ENCODE measurements at regions not wholly inside any gene's neighbourhood (a gene's known extent, or its start where the extent isn't known, plus 50 kb on each side); places are given as distances from the start of the nearest gene placed in this dataset.

- H3K27me3 ChIP-seq (ENCODE audit: insufficient read depth, low read depth, low read length), result no peaks in the 10 kb centered on the region
- H3K79me2 ChIP-seq (replicated peaks; ENCODE audit: insufficient read depth, low read length), result no peaks in the 10 kb centered on the region
- no peaks in the 10 kb centered on the region for H3K9me2 ChIP-seq (ENCODE audit: insufficient read depth, low read length)
- no peaks in the 10 kb centered on the region for H3K36me3 ChIP-seq (ENCODE audit: insufficient read depth, low read length)
- no peaks in the 10 kb centered on the region for H4K20me1 ChIP-seq (ENCODE audit: insufficient read depth)
- H3K9me3 ChIP-seq (ENCODE audit: low read length), result no peaks in the 10 kb centered on the region
- no peaks in the 10 kb centered on the region for H3F3A ChIP-seq (ENCODE audit: insufficient read depth, low read length, poor library complexity, severe bottlenecking)
- no peak overlapping the region for H2AFZ ChIP-seq (ENCODE audit: low read depth, low read length)
- TF ChIP-seq MXI1 (conservative IDR thresholded peaks at IDR 0.05; ENCODE audit: poor library complexity, severe bottlenecking) (no peak), CTCF (IDR thresholded peaks at IDR 0.05; ENCODE audit: poor library complexity, severe bottlenecking) (no peak), POLR2AphosphoS5 (IDR thresholded peaks at IDR 0.05) (no peak), RAD21 (conservative IDR thresholded peaks at IDR 0.05) (no peak), TAF1 (IDR thresholded peaks at IDR 0.05; ENCODE audit: low read depth) (no peak), EZH2 (IDR thresholded peaks at IDR 0.05; ENCODE audit: borderline replicate concordance, insufficient read depth, low read length, poor library complexity, severe bottlenecking) (no peak), REST (IDR thresholded peaks at IDR 0.05; ENCODE audit: borderline replicate concordance) (no peak), EP300 (conservative IDR thresholded peaks at IDR 0.05; ENCODE audit: poor library complexity, severe bottlenecking) (no peak), SMC3 (conservative IDR thresholded peaks at IDR 0.05; ENCODE audit: poor library complexity) (no peak)
- H3K4me3 ChIP-seq (ENCODE audit: low read length), result no peak overlapping the region
- no peak overlapping the region for H3K9ac ChIP-seq (ENCODE audit: low read length)
- H3K4me2 ChIP-seq (ENCODE audit: low read length), result no peak overlapping the region
- H3K27ac ChIP-seq (ENCODE audit: low read length), result no peak overlapping the region
Observed at GRCh38 chr1:209291715-209292114, 291.8 kb upstream of the CAMK1G start.

- Histone ChIP-seq H3K27ac (ENCODE audit: low read length) (no peak overlapping the region), H3K9ac (ENCODE audit: low read length) (no peak overlapping the region), H3K36me3 (ENCODE audit: insufficient read depth, low read length) (no peaks in the 10 kb centered on the region), H3K27me3 (ENCODE audit: insufficient read depth, low read depth, low read length) (no peaks in the 10 kb centered on the region), H2AFZ (ENCODE audit: low read depth, low read length) (no peak overlapping the region), H3K9me3 (ENCODE audit: low read length) (no peaks in the 10 kb centered on the region), H4K20me1 (ENCODE audit: insufficient read depth) (no peaks in the 10 kb centered on the region), H3K79me2 (replicated peaks; ENCODE audit: insufficient read depth, low read length) (no peaks in the 10 kb centered on the region), H3K9me2 (ENCODE audit: insufficient read depth, low read length) (no peaks in the 10 kb centered on the region), H3F3A (ENCODE audit: insufficient read depth, low read length, poor library complexity, severe bottlenecking) (no peaks in the 10 kb centered on the region), H3K4me2 (ENCODE audit: low read length) (peak overlapping the region; percentile 5), H3K4me3 (ENCODE audit: low read length) (no peak overlapping the region)
- TF ChIP-seq RAD21 (conservative IDR thresholded peaks at IDR 0.05) (no peak), REST (IDR thresholded peaks at IDR 0.05; ENCODE audit: borderline replicate concordance) (no peak), EP300 (conservative IDR thresholded peaks at IDR 0.05; ENCODE audit: poor library complexity, severe bottlenecking) (no peak)
Observed at GRCh38 chr1:209302779-209303568, 280.5 kb upstream of the CAMK1G start.
